Stomach (tissue), 4 donors: ENCODE measurements at regions not wholly inside any gene's neighbourhood (a gene's known extent, or its start where the extent isn't known, plus 50 kb on each side); places are given as distances from the start of the nearest gene placed in this dataset.

Experiments used
- CTCF ChIP-seq, 7 experiments: fragments of 450-650 bp in 4 of 7; fragments of 200-600 bp in 3 of 7; sonication (generic) in 3 of 7; IDR thresholded peaks; one replicate each; pipeline ENCODE4 v1.5.1; 2016 to 2019; ENCODE audit warnings: antibody characterized with exemption in 7 of 7, control low read depth in 2 of 7, mild to moderate bottlenecking in 1 of 7
- POLR2AphosphoS5 ChIP-seq, 3 donors: sonication (generic); formaldehyde crosslinking; IDR thresholded peaks; one replicate each; pipeline ENCODE4 v1.6.1; 2016; ENCODE audit warnings: antibody characterized with exemption in 3 of 3

- TF ChIP-seq CTCF (IDR thresholded peaks at IDR 0.05) = no peak
- TF ChIP-seq POLR2AphosphoS5 (IDR thresholded peaks at IDR 0.05) = no peak
Observed at GRCh38 chr11:70779433-70780245, 381.3 kb downstream of the CTTN start.
